ENCODE measurements at regions not wholly inside any gene's neighbourhood (a gene's known extent, or its start where the extent isn't known, plus 50 kb on each side); places are given as distances from the start of the nearest gene placed in this dataset.

- TF ChIP-seq, protein P1, sequence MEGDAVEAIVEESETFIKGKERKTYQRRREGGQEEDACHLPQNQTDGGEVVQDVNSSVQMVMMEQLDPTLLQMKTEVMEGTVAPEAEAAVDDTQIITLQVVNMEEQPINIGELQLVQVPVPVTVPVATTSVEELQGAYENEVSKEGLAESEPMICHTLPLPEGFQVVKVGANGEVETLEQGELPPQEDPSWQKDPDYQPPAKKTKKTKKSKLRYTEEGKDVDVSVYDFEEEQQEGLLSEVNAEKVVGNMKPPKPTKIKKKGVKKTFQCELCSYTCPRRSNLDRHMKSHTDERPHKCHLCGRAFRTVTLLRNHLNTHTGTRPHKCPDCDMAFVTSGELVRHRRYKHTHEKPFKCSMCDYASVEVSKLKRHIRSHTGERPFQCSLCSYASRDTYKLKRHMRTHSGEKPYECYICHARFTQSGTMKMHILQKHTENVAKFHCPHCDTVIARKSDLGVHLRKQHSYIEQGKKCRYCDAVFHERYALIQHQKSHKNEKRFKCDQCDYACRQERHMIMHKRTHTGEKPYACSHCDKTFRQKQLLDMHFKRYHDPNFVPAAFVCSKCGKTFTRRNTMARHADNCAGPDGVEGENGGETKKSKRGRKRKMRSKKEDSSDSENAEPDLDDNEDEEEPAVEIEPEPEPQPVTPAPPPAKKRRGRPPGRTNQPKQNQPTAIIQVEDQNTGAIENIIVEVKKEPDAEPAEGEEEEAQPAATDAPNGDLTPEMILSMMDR (conservative IDR thresholded peaks at IDR 0.05; ENCODE audit: low read depth, low read length): no peak
- no peak for TF ChIP-seq POLR2A (IDR thresholded peaks at IDR 0.05; ENCODE audit: low read depth, low read length)
- no peak for TF ChIP-seq RAD21 (IDR thresholded peaks at IDR 0.05; ENCODE audit: low read length)
- TF ChIP-seq CEBPB (IDR thresholded peaks at IDR 0.05; ENCODE audit: low read depth, low read length): no peak
- no peak for TF ChIP-seq ELK1 (IDR thresholded peaks at IDR 0.05; ENCODE audit: borderline replicate concordance, low read depth, low read length)
- TF ChIP-seq SMC3 (IDR thresholded peaks at IDR 0.05; ENCODE audit: low read depth, low read length): no peak
- TF ChIP-seq MXI1 (IDR thresholded peaks at IDR 0.05; ENCODE audit: borderline replicate concordance, low read depth, low read length): no peak
- no peak for TF ChIP-seq MAFK (IDR thresholded peaks at IDR 0.05; ENCODE audit: low read depth, low read length)
- no peak for TF ChIP-seq CHD1 (IDR thresholded peaks at IDR 0.05; ENCODE audit: low read depth, low read length)
Observed at GRCh38 chr2:21253311-21254027, 129.7 kb downstream of the TDRD15 start.

Data from IMR-90 (cell line).